HL-60 (cell line): ENCODE measurements at regions not wholly inside any gene's neighbourhood (a gene's known extent, or its start where the extent isn't known, plus 50 kb on each side); places are given as distances from the start of the nearest gene placed in this dataset.

Source experiments
- CTCF ChIP-seq: IDR thresholded peaks from one replicate; pipeline ENCODE4 v1.5.1; 2011; ENCODE audit warnings: low read length, control low read depth, inconsistent platforms; ENCODE audit not compliant: insufficient read depth
- GABPA ChIP-seq: IDR thresholded peaks from 2 replicates; pipeline ENCODE4 v1.6.1; 2012; ENCODE audit warnings: low read depth
- POLR2AphosphoS5 ChIP-seq: IDR thresholded peaks from 2 replicates; pipeline ENCODE4 v1.6.1; 2012; ENCODE audit warnings: low read depth
- SPI1 ChIP-seq: IDR thresholded peaks from 2 replicates; pipeline ENCODE4 v1.6.1; 2012; ENCODE audit warnings: low read depth, mild to moderate bottlenecking, borderline replicate concordance
- TF ChIP-seq, protein P1 (sequence below): IDR thresholded peaks from 2 replicates; pipeline ENCODE4 v1.6.1; 2012; ENCODE audit warnings: low read depth; ENCODE audit not compliant: insufficient replicate concordance

GRCh38 chr10:2874963-2875362 lies 192.4 kb upstream of the PFKP start:
- no peak for TF ChIP-seq CTCF
- TF ChIP-seq POLR2AphosphoS5, result no peak
- TF ChIP-seq GABPA, result no peak
- TF ChIP-seq SPI1, result no peak
- TF ChIP-seq, protein P1, sequence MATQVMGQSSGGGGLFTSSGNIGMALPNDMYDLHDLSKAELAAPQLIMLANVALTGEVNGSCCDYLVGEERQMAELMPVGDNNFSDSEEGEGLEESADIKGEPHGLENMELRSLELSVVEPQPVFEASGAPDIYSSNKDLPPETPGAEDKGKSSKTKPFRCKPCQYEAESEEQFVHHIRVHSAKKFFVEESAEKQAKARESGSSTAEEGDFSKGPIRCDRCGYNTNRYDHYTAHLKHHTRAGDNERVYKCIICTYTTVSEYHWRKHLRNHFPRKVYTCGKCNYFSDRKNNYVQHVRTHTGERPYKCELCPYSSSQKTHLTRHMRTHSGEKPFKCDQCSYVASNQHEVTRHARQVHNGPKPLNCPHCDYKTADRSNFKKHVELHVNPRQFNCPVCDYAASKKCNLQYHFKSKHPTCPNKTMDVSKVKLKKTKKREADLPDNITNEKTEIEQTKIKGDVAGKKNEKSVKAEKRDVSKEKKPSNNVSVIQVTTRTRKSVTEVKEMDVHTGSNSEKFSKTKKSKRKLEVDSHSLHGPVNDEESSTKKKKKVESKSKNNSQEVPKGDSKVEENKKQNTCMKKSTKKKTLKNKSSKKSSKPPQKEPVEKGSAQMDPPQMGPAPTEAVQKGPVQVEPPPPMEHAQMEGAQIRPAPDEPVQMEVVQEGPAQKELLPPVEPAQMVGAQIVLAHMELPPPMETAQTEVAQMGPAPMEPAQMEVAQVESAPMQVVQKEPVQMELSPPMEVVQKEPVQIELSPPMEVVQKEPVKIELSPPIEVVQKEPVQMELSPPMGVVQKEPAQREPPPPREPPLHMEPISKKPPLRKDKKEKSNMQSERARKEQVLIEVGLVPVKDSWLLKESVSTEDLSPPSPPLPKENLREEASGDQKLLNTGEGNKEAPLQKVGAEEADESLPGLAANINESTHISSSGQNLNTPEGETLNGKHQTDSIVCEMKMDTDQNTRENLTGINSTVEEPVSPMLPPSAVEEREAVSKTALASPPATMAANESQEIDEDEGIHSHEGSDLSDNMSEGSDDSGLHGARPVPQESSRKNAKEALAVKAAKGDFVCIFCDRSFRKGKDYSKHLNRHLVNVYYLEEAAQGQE, result no peak
